SU-DHL-6 (cell line): ENCODE measurements at regions not wholly inside any gene's neighbourhood (a gene's known extent, or its start where the extent isn't known, plus 50 kb on each side); places are given as distances from the start of the nearest gene placed in this dataset.

Experiments used
- CTCF ChIP-seq: fragments of 200-600 bp; sonication (generic); IDR thresholded peaks from one replicate; pipeline ENCODE4 v1.5.1; 2017; ENCODE audit warnings: antibody characterized with exemption, mild to moderate bottlenecking, low read length, moderate library complexity; ENCODE audit not compliant: insufficient read depth, poor library complexity, severe bottlenecking
- EZH2phosphoT487 ChIP-seq: fragments of 200-600 bp; sonication (generic), shearing (Covaris generic); conservative IDR thresholded peaks from 2 replicates; pipeline ENCODE4 v1.6.1; 2018; ENCODE audit warnings: mild to moderate bottlenecking, antibody characterized with exemption, low read length, moderate library complexity, mixed read lengths

- TF ChIP-seq EZH2phosphoT487 = no peak
- no peak for TF ChIP-seq CTCF
Measured at GRCh38 chr9:107647141-107647540, 157.6 kb upstream of the KLF4 start.
